Left renal pelvis (tissue), 4 donors: ENCODE measurements at regions not wholly inside any gene's neighbourhood (a gene's known extent, or its start where the extent isn't known, plus 50 kb on each side); places are given as distances from the start of the nearest gene placed in this dataset.
A peak's percentile ranks its signal among the peaks of the same experiment; 100 is the strongest.
"Not testable (repeated sequence)": the region's sequence is repeated elsewhere in the genome, so short reads cannot be mapped to it uniquely, and the experiment has no call there.

Source experiments
- DNase-seq, 4 donors: peaks; one replicate each; pipeline ENCODE4 v3.0.0-alpha.2; 2013; ENCODE audit warnings: low read depth in 4 of 4, low spot score in 3 of 4

GRCh38 chr6:71360556-71361335 lies 72.1 kb downstream of the OGFRL1 start:
- not testable (repeated sequence) for DNase-seq

- DNase-seq = no peak
Observed at GRCh38 chr6:71364889-71365542, 76.4 kb downstream of the OGFRL1 start.

GRCh38 chr6:71367756-71368155 lies 79.1 kb downstream of the OGFRL1 start:
- DNase-seq = no peak

GRCh38 chr6:71368284-71368683 lies 79.7 kb downstream of the OGFRL1 start:
- no peak for DNase-seq

GRCh38 chr6:71371559-71371958 lies 82.9 kb downstream of the OGFRL1 start:
- no peak for DNase-seq

- DNase-seq = no peak
Observed at GRCh38 chr6:71373943-71374342, 85.3 kb downstream of the OGFRL1 start.

GRCh38 chr6:71375676-71376075 lies 87.1 kb downstream of the OGFRL1 start:
- DNase-seq = no peak

GRCh38 chr6:71376830-71377229 lies 88.2 kb downstream of the OGFRL1 start:
- no peak for DNase-seq

GRCh38 chr6:71383476-71383875 lies 94.9 kb downstream of the OGFRL1 start:
- DNase-seq = no peak

GRCh38 chr6:71383901-71384489 lies 95.4 kb downstream of the OGFRL1 start:
- DNase-seq = peak in 1 of 4 donors; percentile 27

GRCh38 chr6:71385111-71385822 lies 96.7 kb downstream of the OGFRL1 start:
- DNase-seq = no peak

- DNase-seq = no peak
Observed at GRCh38 chr6:71386215-71386614, 97.6 kb downstream of the OGFRL1 start.

GRCh38 chr6:71387179-71387578 lies 98.6 kb downstream of the OGFRL1 start:
- DNase-seq = no peak

GRCh38 chr6:71388068-71388744 lies 99.6 kb downstream of the OGFRL1 start:
- no peak for DNase-seq

- no peak for DNase-seq
Observed at GRCh38 chr6:71388856-71389527, 100.4 kb downstream of the OGFRL1 start.

GRCh38 chr6:71391126-71391525 lies 102.5 kb downstream of the OGFRL1 start:
- DNase-seq = no peak

GRCh38 chr6:71392276-71392675 lies 103.7 kb downstream of the OGFRL1 start:
- no peak for DNase-seq

- no peak for DNase-seq
Observed at GRCh38 chr6:71393471-71393870, 104.9 kb downstream of the OGFRL1 start.

- no peak for DNase-seq
Observed at GRCh38 chr6:71393981-71394432, 105.4 kb downstream of the OGFRL1 start.

GRCh38 chr6:71394926-71395325 lies 106.3 kb downstream of the OGFRL1 start:
- DNase-seq = no peak
